ENCODE measurements at regions not wholly inside any gene's neighbourhood (a gene's known extent, or its start where the extent isn't known, plus 50 kb on each side); places are given as distances from the start of the nearest gene placed in this dataset.

- dilution Hi-C loops (cut with MboI; ENCODE audit: extremely low pct_ligation_motif_present, low sequenced_read_pairs): no loop called here
- DNase-seq (ENCODE audit: low read depth, low spot score): no peak
- CTCF ChIA-PET: no interaction called here
- Histone ChIP-seq H3K4me3 (replicated peaks in 1 of 3; ENCODE audit: insufficient read depth in 1 of 3, low read depth in 1 of 3, low read length in 3 of 3) (no peak overlapping the region), H3K27me3 (ENCODE audit: control insufficient read depth in 2 of 2, insufficient read depth in 2 of 2, low read length in 2 of 2) (no peaks in the 10 kb centered on the region), H3K36me3 (ENCODE audit: control insufficient read depth in 2 of 2, extremely low read depth in 1 of 2, insufficient read depth in 2 of 2, low read length in 2 of 2) (no peaks in the 10 kb centered on the region), H3K9me3 (replicated peaks; ENCODE audit: control insufficient read depth, insufficient read depth, low read length) (peaks cover 7% of the 10 kb centered on the region), H4K20me1 (replicated peaks; ENCODE audit: control insufficient read depth, extremely low read depth, insufficient read depth, low read length) (no peaks in the 10 kb centered on the region), H3K4me2 (ENCODE audit: insufficient read depth, low read length) (no peak overlapping the region), H3K9me1 (replicated peaks; ENCODE audit: control insufficient read depth, extremely low read depth, insufficient read depth, low read length) (no peaks in the 10 kb centered on the region), H3K9ac (replicated peaks; ENCODE audit: extremely low read depth, insufficient read depth, low read length) (no peak overlapping the region), H3K4me1 (ENCODE audit: control insufficient read depth, extremely low read depth, insufficient read depth, low read length) (no peaks in the 10 kb centered on the region), H2AFZ (ENCODE audit: low read depth, low read length) (no peak overlapping the region), H3K27ac (ENCODE audit: insufficient read depth, low read depth, low read length) (no peak overlapping the region), H3K79me2 (ENCODE audit: control insufficient read depth, insufficient read depth, low read length) (no peaks in the 10 kb centered on the region)
- TF ChIP-seq POLR2AphosphoS5 (IDR thresholded peaks at IDR 0.05; ENCODE audit: insufficient read depth, low read depth, low read length): no peak
- TF ChIP-seq EZH2 (IDR thresholded peaks at IDR 0.05; ENCODE audit: borderline replicate concordance, low read depth, low read length, severe bottlenecking): no peak
- TF ChIP-seq POLR2A (IDR thresholded peaks at IDR 0.05; ENCODE audit: low read depth, low read length): no peak
- no peak for TF ChIP-seq CTCF (IDR thresholded peaks at IDR 0.05; ENCODE audit: extremely low read depth in 1 of 2, insufficient read depth in 1 of 2, low read depth in 1 of 2, low read length in 2 of 2)
- no peak for TF ChIP-seq JUN (IDR thresholded peaks at IDR 0.05; ENCODE audit: borderline replicate concordance, insufficient read depth, insufficient read length, low read depth)
- TF ChIP-seq MYC (IDR thresholded peaks at IDR 0.05; ENCODE audit: low read depth, low read length): no peak
- TF ChIP-seq MAX (IDR thresholded peaks at IDR 0.05; ENCODE audit: insufficient read depth, insufficient read length): no peak
- TF ChIP-seq FOS (IDR thresholded peaks at IDR 0.05; ENCODE audit: borderline replicate concordance, insufficient read depth, low read length): no peak
- no peak for TF ChIP-seq GATA2 (IDR thresholded peaks at IDR 0.05; ENCODE audit: insufficient read depth, insufficient read length, low read depth, low read length)
- intact Hi-C loops (cut with micrococcal nuclease): no loop called here
- POLR2A ChIA-PET: no interaction called here
- BruUV-seq (replicated peaks): no TSS peak
- no peak for FAIRE-seq
Measured at GRCh38 chr21:30963502-30963901, 74.8 kb downstream of the KRTAP19-8 start.
